WTC11 (cell line): ENCODE measurements at regions not wholly inside any gene's neighbourhood (a gene's known extent, or its start where the extent isn't known, plus 50 kb on each side); places are given as distances from the start of the nearest gene placed in this dataset.

Source experiments
- CTCF ChIP-seq: fragments of 200-600 bp; IDR thresholded peaks from 2 replicates; pipeline ENCODE4 v1.8.0; 2022; ENCODE audit warnings: antibody characterized with exemption
- HMGA2 ChIP-seq: fragments of 250-450 bp; sonication (Bioruptor Pico); IDR thresholded peaks from 2 replicates; pipeline ENCODE4 v1.4.0; 2021; ENCODE audit warnings: mild to moderate bottlenecking, moderate library complexity
- JUN ChIP-seq: sonication (generic); formaldehyde crosslinking; IDR thresholded peaks from 2 replicates; pipeline ENCODE4 v1.8.0; 2023; ENCODE audit warnings: mild to moderate bottlenecking, missing genetic modification reagents
- MXD4 ChIP-seq: fragments of 250-450 bp; sonication (Bioruptor Pico); IDR thresholded peaks from 2 replicates; pipeline ENCODE4 v1.8.0; 2021; ENCODE audit warnings: mild to moderate bottlenecking, moderate library complexity, borderline replicate concordance
- NFYB ChIP-seq: sonication (generic); formaldehyde crosslinking; conservative IDR thresholded peaks from 2 replicates; pipeline ENCODE4 v1.8.0; 2022; ENCODE audit warnings: low read depth, missing genetic modification reagents

- TF ChIP-seq NFYB (CRISPR knock-in tag) (no peak), MXD4 (CRISPR knock-in tag) (no peak), CTCF (no peak), JUN (CRISPR knock-in tag) (no peak), HMGA2 (CRISPR knock-in tag) (no peak)
Measured at GRCh38 chr18:41126541-41127235, 828.3 kb upstream of the PIK3C3 start.
